Vagina (tissue), 2 donors: ENCODE measurements at regions not wholly inside any gene's neighbourhood (a gene's known extent, or its start where the extent isn't known, plus 50 kb on each side); places are given as distances from the start of the nearest gene placed in this dataset.
A peak's percentile ranks its signal among the peaks of the same experiment; 100 is the strongest.

Experiments used
- DNase-seq, 2 donors: peaks; one replicate each; pipeline ENCODE4 v3.0.0-alpha.2; 2017; ENCODE audit errors: extremely low spot score in 2 of 2
- H3K27ac ChIP-seq: fragments of 200-600 bp; sonication (generic); one replicate; pipeline ENCODE4 v1.5.1; 2019
- H3K27me3 ChIP-seq: fragments of 200-600 bp; sonication (generic); one replicate; pipeline ENCODE4 v1.5.1; 2019
- H3K36me3 ChIP-seq, 2 donors: fragments of 200-600 bp; sonication (generic); one replicate each; pipeline ENCODE4 v1.5.1; 2017 to 2019
- H3K4me1 ChIP-seq: fragments of 200-600 bp; sonication (generic); one replicate; pipeline ENCODE4 v1.5.1; 2019
- H3K4me3 ChIP-seq, 2 donors: fragments of 200-600 bp; sonication (generic); 1 replicate in 1 of 2; 2 replicates in 1 of 2; pipeline ENCODE4 v1.5.1; 2016 to 2019
- H3K9me3 ChIP-seq: fragments of 200-600 bp; sonication (generic); one replicate; pipeline ENCODE4 v1.5.1; 2019
- CTCF ChIP-seq, 3 experiments: fragments of 450-650 bp in 2 of 3; fragments of 200-600 bp in 1 of 3; sonication (generic) in 1 of 3; IDR thresholded peaks; one replicate each; pipeline ENCODE4 v1.5.1; 2017 to 2019; ENCODE audit warnings: antibody characterized with exemption in 3 of 3, mild to moderate bottlenecking in 2 of 3, moderate library complexity in 2 of 3
- POLR2A ChIP-seq, 2 donors: fragments of 450-650 bp; IDR thresholded peaks; one replicate each; pipeline ENCODE4 v1.6.1; 2017; ENCODE audit warnings: antibody characterized with exemption in 2 of 2, mild to moderate bottlenecking in 2 of 2, moderate library complexity in 2 of 2
- POLR2AphosphoS5 ChIP-seq, 2 donors: sonication (generic); formaldehyde crosslinking; IDR thresholded peaks; one replicate each; pipeline ENCODE4 v1.9.0; 2017; ENCODE audit warnings: antibody characterized with exemption in 2 of 2, mild to moderate bottlenecking in 2 of 2, low read depth in 1 of 2; ENCODE audit not compliant: insufficient read depth in 1 of 2
- intact Hi-C: fragments of 100-400 bp; cut with DNase I; formaldehyde crosslinking; loops from one replicate; pipeline ENCODE4 v1.15.1; 2023

DNA sequence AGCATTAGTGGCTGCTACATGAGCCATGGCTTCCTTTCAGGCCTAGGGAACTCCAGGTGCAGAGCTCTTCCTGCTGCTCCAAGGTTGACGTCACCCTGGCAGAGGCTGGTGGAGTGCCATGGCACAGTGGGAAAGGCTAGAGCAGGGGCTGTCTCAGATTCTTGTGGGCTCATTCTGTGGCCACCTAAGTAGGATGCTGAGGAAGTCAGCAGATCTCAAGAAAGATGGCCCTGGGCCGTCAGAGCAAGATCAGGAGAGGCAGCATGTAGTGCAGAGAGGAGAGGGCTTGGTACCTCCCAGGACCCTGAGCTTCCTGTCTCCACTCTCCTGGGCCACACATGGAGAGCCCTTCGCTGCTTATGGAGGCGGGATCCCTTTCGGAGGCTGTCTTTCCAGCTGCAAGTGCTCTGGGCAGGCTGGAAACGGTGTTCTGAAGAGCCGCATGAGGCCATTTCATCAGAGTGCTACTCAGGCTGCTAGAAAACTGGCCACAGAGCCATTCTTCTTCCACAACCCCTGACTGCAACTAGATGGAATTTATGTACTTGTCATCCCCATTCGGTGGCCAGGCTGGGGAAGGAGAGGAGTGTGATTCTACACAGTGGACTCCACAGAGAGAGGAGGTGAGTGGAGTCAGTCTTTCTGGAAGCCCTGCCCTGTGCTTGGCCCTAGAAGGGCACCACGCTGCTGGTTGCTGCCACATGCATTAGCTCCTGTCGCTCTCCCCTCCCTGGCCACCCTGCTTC is 304.2 kb downstream of the RPS24 start:
- intact Hi-C loops: no loop called here
- H3K4me1 ChIP-seq: peaks cover 19% of the 10 kb centered on the region
- DNase-seq: peak; percentile 46 to 80
- H3K36me3 ChIP-seq: no peaks in the 10 kb centered on the region
- no peak for TF ChIP-seq POLR2A (IDR thresholded peaks at IDR 0.05)
- TF ChIP-seq CTCF (IDR thresholded peaks at IDR 0.05): no peak
- no peaks in the 10 kb centered on the region for H3K9me3 ChIP-seq
- H3K4me3 ChIP-seq: no peak overlapping the region
- no peak overlapping the region for H3K27ac ChIP-seq
- no peaks in the 10 kb centered on the region for H3K27me3 ChIP-seq

DNA sequence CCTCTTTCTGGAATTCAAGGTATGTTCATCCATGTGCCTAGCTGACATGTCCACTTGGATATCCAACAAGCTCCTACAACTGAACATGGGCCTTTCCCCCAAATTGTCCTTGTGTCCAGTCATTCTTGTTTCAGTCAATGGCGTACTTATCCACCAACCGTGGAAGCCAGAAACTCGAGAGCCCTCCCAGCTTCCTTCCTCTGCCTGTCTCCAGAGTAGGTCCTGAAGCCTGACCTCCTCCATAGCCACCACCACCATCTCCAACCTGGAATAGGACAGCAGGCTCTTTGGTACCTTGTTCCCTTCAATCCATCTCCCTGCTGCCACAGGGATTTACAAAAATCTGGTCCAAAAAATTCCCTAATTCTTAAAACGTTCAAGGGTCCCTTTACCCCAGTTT is 305.1 kb downstream of the RPS24 start:
- peak; percentile 76 to 82 for DNase-seq
- intact Hi-C loops: no loop called here
- no peaks in the 10 kb centered on the region for H3K9me3 ChIP-seq
- H3K27me3 ChIP-seq: no peaks in the 10 kb centered on the region
- no peak overlapping the region for H3K27ac ChIP-seq
- H3K36me3 ChIP-seq: no peaks in the 10 kb centered on the region
- no peak for TF ChIP-seq CTCF (IDR thresholded peaks at IDR 0.05)
- no peak for TF ChIP-seq POLR2AphosphoS5 (IDR thresholded peaks at IDR 0.05; ENCODE audit: insufficient read depth in 1 of 2, low read depth in 1 of 2)
- no peak for TF ChIP-seq POLR2A (IDR thresholded peaks at IDR 0.05)
- no peak overlapping the region for H3K4me3 ChIP-seq
- H3K4me1 ChIP-seq: peaks cover 19% of the 10 kb centered on the region

GRCh38 chr10:78339251-78339650 is 305.6 kb downstream of the RPS24 start:
- DNase-seq: peak in 1 of 2 donors; percentile 49
- Histone ChIP-seq H3K9me3 (no peaks in the 10 kb centered on the region), H3K27ac (no peak overlapping the region), H3K36me3 (no peaks in the 10 kb centered on the region), H3K4me1 (peaks cover 19% of the 10 kb centered on the region), H3K4me3 (no peak overlapping the region), H3K27me3 (no peaks in the 10 kb centered on the region)
- intact Hi-C loops: no loop called here
- no peak for TF ChIP-seq POLR2A (IDR thresholded peaks at IDR 0.05)
- no peak for TF ChIP-seq CTCF (IDR thresholded peaks at IDR 0.05)
- TF ChIP-seq POLR2AphosphoS5 (IDR thresholded peaks at IDR 0.05; ENCODE audit: insufficient read depth in 1 of 2, low read depth in 1 of 2): no peak

DNA sequence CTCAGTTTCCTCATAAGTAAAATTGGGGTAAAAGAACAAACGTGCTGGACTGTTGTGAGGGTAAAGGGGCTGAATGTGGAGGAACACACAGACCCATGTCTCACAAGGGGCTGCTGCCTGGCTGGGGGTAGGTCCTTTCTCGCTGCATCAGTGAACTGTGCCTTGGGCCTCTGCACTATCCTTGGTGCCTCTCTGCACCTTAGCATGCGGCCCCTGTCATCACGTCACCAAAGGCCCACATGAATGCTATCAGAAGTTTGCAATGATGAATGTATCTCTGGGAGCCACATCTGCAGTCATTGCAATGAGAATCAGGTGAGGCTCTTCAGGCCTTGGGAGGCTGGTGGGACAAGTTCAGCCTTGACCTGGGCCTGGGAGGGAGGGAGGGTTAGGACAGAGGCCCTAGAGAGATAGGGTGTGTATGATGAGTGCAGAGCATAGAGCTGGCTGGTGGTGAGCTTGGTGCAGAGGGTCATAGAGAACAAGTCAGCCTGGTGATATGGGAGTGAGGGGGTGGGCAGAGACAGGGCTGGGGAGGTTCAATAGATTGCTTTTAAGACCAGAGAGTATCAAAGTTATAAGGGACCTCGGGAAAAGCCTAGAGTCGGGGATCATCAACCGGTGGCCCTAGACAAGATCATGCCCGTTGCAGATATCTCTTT is 308.4 kb downstream of the RPS24 start:
- Histone ChIP-seq H3K4me3 (no peak overlapping the region), H3K9me3 (no peaks in the 10 kb centered on the region), H3K36me3 (no peaks in the 10 kb centered on the region), H3K27ac (no peak overlapping the region), H3K4me1 (peaks cover under 1% of the 10 kb centered on the region), H3K27me3 (no peaks in the 10 kb centered on the region)
- TF ChIP-seq POLR2A (IDR thresholded peaks at IDR 0.05) (no peak), POLR2AphosphoS5 (IDR thresholded peaks at IDR 0.05; ENCODE audit: insufficient read depth in 1 of 2, low read depth in 1 of 2) (no peak), CTCF (IDR thresholded peaks at IDR 0.05) (no peak)
- intact Hi-C loops: no loop called here
- DNase-seq: peak; percentile 47 to 79
